ENCODE measurements at regions not wholly inside any gene's neighbourhood (a gene's known extent, or its start where the extent isn't known, plus 50 kb on each side); places are given as distances from the start of the nearest gene placed in this dataset.

DNA sequence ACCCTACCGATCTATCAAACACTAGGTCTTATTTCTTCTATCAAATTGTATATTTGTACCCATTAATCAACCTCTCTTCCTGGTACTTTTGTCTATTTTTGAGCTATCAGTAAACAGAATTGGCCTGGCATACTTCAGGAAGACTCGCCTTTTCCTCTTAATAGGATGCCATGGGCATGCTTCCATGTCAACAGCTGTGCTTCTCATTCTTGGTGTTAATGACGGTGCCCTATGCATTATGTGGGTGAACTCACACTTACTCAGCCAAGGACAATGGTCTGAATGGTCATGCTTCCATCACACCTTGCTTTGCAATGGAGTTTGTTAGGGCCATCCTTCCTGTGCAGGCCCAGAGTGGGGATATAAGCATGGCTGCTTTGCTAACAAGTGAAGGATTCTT lies 521.8 kb downstream of the MIAT start:
- H3K27ac ChIP-seq (ENCODE audit: low read depth, low read length) = no peak overlapping the region
- no peaks in the 10 kb centered on the region for H3K79me2 ChIP-seq (ENCODE audit: control insufficient read depth, insufficient read depth, low read length, unreplicated experiment)
- no peak overlapping the region for H2AFZ ChIP-seq (ENCODE audit: low read length, unreplicated experiment)
- no peaks in the 10 kb centered on the region for H3K4me1 ChIP-seq (ENCODE audit: control insufficient read depth, insufficient read depth, low read length, unreplicated experiment)
- no peak overlapping the region for H3K4me3 ChIP-seq (ENCODE audit: low read depth, low read length)
- peaks cover 8% of the 10 kb centered on the region for H3K27me3 ChIP-seq (ENCODE audit: insufficient read depth, low read length)
- H3K36me3 ChIP-seq (ENCODE audit: insufficient read depth, low read length) = no peaks in the 10 kb centered on the region

DNA sequence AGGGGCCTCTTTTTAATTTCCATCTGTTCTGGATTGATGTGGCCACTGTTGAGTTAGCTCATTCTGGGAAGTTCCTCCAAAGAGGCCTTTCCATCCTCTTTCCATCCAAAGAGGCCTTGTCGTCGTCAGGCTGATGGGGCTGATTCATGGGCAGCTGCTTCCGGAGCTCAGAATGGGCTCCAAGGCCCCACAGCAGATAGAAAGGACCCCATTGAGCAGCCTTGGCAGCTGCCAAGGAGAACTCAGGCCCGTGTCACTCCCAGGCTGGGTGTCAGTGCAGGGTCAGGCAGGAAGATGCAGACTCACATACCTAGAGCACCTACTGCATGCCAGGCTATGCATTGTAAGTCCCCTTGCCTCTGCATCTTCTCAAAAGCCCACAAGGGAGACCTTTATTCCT lies 524.1 kb downstream of the MIAT start:
- H3K27me3 ChIP-seq (ENCODE audit: insufficient read depth, low read length) = no peaks in the 10 kb centered on the region
- no peak overlapping the region for H3K4me3 ChIP-seq (ENCODE audit: low read depth, low read length)
- H3K4me1 ChIP-seq (ENCODE audit: control insufficient read depth, insufficient read depth, low read length, unreplicated experiment) = no peaks in the 10 kb centered on the region
- H3K36me3 ChIP-seq (ENCODE audit: insufficient read depth, low read length) = no peaks in the 10 kb centered on the region
- no peak overlapping the region for H2AFZ ChIP-seq (ENCODE audit: low read length, unreplicated experiment)
- no peak overlapping the region for H3K27ac ChIP-seq (ENCODE audit: low read depth, low read length)
- H3K79me2 ChIP-seq (ENCODE audit: control insufficient read depth, insufficient read depth, low read length, unreplicated experiment) = no peaks in the 10 kb centered on the region

DNA sequence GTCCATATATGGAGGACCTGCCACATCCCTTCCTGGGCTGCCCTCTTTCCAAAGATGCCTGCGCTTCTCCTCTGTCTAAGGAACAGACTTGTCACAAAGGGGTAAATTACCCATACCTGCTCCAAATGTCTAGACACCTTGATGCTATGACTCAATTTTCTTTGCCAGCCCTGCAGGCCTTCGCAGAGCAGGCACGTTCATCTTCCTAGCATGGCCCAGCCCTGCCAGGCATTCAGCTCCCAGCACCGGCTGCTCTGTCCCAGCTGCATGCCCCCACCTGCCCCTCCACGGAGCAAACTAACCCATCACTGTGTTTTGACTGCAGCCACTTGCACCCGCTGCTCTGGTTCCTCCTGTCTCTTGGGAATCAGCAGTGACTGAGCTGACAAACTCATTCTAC lies 526.1 kb downstream of the MIAT start:
- Histone ChIP-seq H3K27me3 (ENCODE audit: insufficient read depth, low read length) (no peaks in the 10 kb centered on the region), H3K4me1 (ENCODE audit: control insufficient read depth, insufficient read depth, low read length, unreplicated experiment) (no peaks in the 10 kb centered on the region), H3K36me3 (ENCODE audit: insufficient read depth, low read length) (no peaks in the 10 kb centered on the region), H2AFZ (ENCODE audit: low read length, unreplicated experiment) (no peak overlapping the region), H3K79me2 (ENCODE audit: control insufficient read depth, insufficient read depth, low read length, unreplicated experiment) (no peaks in the 10 kb centered on the region), H3K27ac (ENCODE audit: low read depth, low read length) (no peak overlapping the region), H3K4me3 (ENCODE audit: low read depth, low read length) (no peak overlapping the region)

DNA sequence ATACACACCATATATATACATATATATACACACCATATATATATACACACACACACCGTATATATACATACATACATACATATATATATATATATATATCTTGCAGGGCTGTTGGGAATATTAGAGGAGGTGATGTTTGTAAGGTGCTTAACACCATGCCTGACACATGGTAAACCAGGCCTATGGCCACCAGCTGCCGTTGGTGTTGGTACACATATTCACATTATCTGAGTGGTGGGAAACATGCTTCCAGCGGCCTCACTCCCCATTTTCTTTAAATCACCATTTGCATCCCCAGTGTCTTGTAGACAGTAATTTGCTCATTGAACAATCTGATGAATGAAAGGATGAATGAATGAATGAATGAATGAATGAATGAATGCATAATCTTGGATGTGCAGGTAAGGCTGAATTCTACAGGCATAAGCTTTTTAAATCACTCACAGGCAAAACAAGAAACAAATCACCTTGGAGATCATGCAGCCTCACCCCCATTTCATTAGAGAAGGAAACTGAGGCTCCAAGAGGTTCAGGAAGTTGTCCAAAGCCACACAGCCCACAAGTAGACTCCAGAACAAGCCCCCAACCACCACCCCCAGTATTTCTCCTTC lies 527.8 kb downstream of the MIAT start:
- Histone ChIP-seq H2AFZ (ENCODE audit: low read length, unreplicated experiment) (no peak overlapping the region), H3K27ac (ENCODE audit: low read depth, low read length) (no peak overlapping the region), H3K79me2 (ENCODE audit: control insufficient read depth, insufficient read depth, low read length, unreplicated experiment) (no peaks in the 10 kb centered on the region), H3K36me3 (ENCODE audit: insufficient read depth, low read length) (no peaks in the 10 kb centered on the region), H3K4me1 (ENCODE audit: control insufficient read depth, insufficient read depth, low read length, unreplicated experiment) (no peaks in the 10 kb centered on the region), H3K4me3 (ENCODE audit: low read depth, low read length) (no peak overlapping the region), H3K27me3 (ENCODE audit: insufficient read depth, low read length) (no peaks in the 10 kb centered on the region)

DNA sequence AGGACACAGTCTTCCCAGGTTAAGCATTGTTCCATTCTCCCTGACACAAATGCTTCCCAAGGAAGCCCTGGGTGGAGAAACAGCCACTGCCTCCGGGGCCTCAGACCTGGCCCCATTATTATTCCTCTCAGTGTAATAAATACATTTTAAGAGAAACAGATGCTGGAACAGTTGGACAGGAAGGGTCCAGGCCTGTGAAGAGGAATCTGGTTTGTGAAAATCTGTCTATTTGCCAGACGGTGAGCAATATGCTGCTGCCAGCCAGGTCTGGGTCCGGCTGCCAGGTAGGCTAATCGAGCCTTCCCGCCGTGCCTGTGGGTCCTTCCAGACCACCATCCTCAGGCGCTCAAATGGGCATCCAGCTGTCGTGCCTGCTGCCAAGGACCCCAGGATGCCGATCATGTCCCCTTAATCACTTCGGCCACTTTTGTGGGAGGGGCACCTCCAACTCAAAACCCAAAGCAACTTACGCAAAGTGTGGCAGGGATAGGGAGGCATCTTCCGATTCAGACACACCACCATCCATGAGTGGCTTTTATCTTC lies 528.4 kb downstream of the MIAT start:
- no peak overlapping the region for H3K27ac ChIP-seq (ENCODE audit: low read depth, low read length)
- H3K27me3 ChIP-seq (ENCODE audit: insufficient read depth, low read length) = no peaks in the 10 kb centered on the region
- no peaks in the 10 kb centered on the region for H3K4me1 ChIP-seq (ENCODE audit: control insufficient read depth, insufficient read depth, low read length, unreplicated experiment)
- H3K79me2 ChIP-seq (ENCODE audit: control insufficient read depth, insufficient read depth, low read length, unreplicated experiment) = no peaks in the 10 kb centered on the region
- no peak overlapping the region for H2AFZ ChIP-seq (ENCODE audit: low read length, unreplicated experiment)
- H3K4me3 ChIP-seq (ENCODE audit: low read depth, low read length) = no peak overlapping the region
- no peaks in the 10 kb centered on the region for H3K36me3 ChIP-seq (ENCODE audit: insufficient read depth, low read length)

DNA sequence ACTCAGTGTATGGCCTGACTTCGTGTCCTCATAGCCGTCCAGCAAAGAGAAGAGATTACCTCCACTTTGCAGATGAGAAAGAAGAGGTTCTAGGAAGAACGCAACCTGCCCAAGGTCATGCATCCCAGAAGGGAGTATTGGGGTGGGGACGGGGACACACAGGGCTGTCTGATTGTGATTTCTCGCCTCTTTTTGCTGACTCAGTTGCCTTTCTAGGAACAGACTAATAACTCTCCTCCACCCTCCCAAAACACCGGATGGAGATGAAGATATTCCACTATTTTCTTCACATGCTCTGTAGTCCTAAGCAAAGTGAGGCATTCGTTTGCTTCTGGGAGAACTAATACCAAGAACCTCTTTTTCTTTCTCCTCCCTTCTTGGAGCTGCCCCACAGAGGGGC lies 529.3 kb downstream of the MIAT start:
- Histone ChIP-seq H3K27ac (ENCODE audit: low read depth, low read length) (no peak overlapping the region), H3K36me3 (ENCODE audit: insufficient read depth, low read length) (no peaks in the 10 kb centered on the region), H3K4me1 (ENCODE audit: control insufficient read depth, insufficient read depth, low read length, unreplicated experiment) (no peaks in the 10 kb centered on the region), H2AFZ (ENCODE audit: low read length, unreplicated experiment) (no peak overlapping the region), H3K27me3 (ENCODE audit: insufficient read depth, low read length) (no peaks in the 10 kb centered on the region), H3K79me2 (ENCODE audit: control insufficient read depth, insufficient read depth, low read length, unreplicated experiment) (no peaks in the 10 kb centered on the region), H3K4me3 (ENCODE audit: low read depth, low read length) (no peak overlapping the region)

DNA sequence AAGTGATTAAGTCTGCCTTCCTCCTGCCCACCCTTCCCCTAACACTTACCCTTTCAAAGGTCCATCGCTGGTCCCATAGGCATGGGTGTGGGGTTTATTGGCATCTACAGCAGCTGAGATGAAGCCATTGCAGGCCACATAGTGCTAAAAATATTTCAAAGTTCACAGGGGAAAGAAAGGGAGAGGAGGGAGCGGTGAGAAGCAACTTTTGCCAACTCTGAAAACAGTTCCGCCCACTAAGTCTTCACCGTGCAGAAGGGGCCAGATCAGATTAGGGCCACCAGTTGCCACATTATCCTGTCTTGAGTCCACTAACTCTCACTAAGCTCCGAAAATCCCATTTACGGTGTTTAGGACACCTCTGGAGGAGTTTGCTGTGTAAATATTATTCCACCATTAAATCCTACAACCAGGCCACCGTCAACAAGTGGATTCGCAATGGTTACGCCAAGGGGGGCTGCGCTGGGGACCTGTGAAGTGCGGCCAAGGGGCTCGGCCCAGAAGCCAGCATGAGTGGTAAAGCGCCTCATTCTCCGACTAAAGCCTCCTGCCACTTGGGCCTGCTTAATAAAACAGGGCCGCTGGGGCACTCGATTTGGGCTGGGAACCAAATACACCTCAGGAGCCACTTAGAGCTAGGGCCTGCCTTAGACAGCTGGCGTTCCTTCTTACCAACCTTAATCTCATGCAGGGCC lies 534.9 kb downstream of the MIAT start:
- H2AFZ ChIP-seq (ENCODE audit: low read length, unreplicated experiment) = no peak overlapping the region
- H3K4me3 ChIP-seq (ENCODE audit: low read depth, low read length) = no peak overlapping the region
- H3K4me1 ChIP-seq (ENCODE audit: control insufficient read depth, insufficient read depth, low read length, unreplicated experiment) = no peaks in the 10 kb centered on the region
- no peaks in the 10 kb centered on the region for H3K36me3 ChIP-seq (ENCODE audit: insufficient read depth, low read length)
- no peak overlapping the region for H3K27ac ChIP-seq (ENCODE audit: low read depth, low read length)
- H3K79me2 ChIP-seq (ENCODE audit: control insufficient read depth, insufficient read depth, low read length, unreplicated experiment) = no peaks in the 10 kb centered on the region
- no peaks in the 10 kb centered on the region for H3K27me3 ChIP-seq (ENCODE audit: insufficient read depth, low read length)

DNA sequence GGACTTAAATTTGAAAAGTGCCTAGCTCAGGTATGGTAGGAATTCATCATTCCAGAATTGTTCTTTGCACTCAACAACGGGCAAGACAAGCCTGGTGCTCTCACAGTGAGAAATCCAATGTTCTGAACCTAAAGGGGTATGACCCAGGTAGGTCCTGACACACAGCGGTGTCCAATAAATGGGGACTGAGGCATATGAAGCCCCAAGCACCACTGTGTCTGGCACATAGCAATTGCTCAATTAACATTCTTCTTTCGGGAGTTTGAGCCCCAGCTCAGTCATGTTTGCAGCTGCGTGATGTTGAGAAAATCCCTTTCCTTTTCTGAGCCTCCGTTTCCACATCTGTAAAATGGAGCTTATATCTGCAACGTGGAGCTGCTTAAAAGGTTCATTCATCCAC lies 535.8 kb downstream of the MIAT start:
- Histone ChIP-seq H3K27me3 (ENCODE audit: insufficient read depth, low read length) (no peaks in the 10 kb centered on the region), H3K4me1 (ENCODE audit: control insufficient read depth, insufficient read depth, low read length, unreplicated experiment) (no peaks in the 10 kb centered on the region), H3K27ac (ENCODE audit: low read depth, low read length) (no peak overlapping the region), H3K36me3 (ENCODE audit: insufficient read depth, low read length) (no peaks in the 10 kb centered on the region), H3K79me2 (ENCODE audit: control insufficient read depth, insufficient read depth, low read length, unreplicated experiment) (no peaks in the 10 kb centered on the region), H3K4me3 (ENCODE audit: low read depth, low read length) (no peak overlapping the region), H2AFZ (ENCODE audit: low read length, unreplicated experiment) (no peak overlapping the region)

DNA sequence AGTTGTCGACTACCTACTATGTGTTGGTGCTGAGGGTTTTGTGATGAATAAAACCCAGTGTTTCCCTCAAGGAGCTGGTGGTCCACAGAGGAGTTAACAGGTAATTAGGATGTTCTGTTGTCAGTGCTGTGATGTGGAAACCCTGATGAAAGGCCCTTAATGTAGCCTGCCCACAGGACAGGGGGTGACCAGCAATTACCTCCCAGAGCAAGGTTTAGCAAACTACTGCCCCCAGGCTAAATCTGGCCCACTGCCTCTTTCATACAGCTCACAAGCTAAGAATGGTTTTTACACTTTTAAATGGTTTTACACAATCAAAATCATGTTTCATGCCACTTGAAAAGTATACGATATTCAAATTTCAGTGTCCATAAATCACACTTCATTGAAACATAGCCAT lies 536.2 kb downstream of the MIAT start:
- H3K4me3 ChIP-seq (ENCODE audit: low read depth, low read length) = no peak overlapping the region
- no peak overlapping the region for H3K27ac ChIP-seq (ENCODE audit: low read depth, low read length)
- no peaks in the 10 kb centered on the region for H3K79me2 ChIP-seq (ENCODE audit: control insufficient read depth, insufficient read depth, low read length, unreplicated experiment)
- H3K27me3 ChIP-seq (ENCODE audit: insufficient read depth, low read length) = no peaks in the 10 kb centered on the region
- H2AFZ ChIP-seq (ENCODE audit: low read length, unreplicated experiment) = no peak overlapping the region
- H3K36me3 ChIP-seq (ENCODE audit: insufficient read depth, low read length) = no peaks in the 10 kb centered on the region
- H3K4me1 ChIP-seq (ENCODE audit: control insufficient read depth, insufficient read depth, low read length, unreplicated experiment) = no peaks in the 10 kb centered on the region

DNA sequence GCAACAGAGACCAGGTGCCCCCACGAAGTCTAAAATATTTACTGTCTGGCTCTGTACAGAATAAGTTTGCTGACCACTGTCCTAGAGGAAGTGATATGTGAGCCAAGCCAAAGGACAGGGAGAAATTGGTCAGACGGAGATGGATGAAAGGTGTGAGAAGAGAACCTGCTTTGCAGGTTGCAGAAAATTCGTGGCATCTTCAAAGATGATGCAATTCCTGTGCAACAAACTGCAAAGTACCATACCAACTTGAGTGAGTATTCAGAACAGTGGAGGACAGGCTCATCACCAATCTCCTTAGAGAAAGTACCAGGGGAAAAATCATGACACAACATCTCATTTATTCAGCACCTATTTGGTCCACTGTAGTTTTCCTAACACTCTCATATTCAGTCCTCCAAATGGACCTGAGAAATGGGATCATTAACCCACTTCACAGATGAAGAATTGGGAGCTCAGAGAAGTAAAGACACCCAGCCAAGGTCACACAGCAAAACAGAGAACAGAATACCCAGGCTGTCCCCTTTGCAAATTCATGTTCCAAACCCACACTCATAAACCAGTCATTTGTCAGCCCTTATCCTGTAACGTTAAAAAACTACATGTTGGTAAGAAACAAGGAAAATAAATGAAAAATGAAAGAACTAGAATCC lies 536.8 kb downstream of the MIAT start:
- no peak overlapping the region for H3K4me3 ChIP-seq (ENCODE audit: low read depth, low read length)
- H3K27me3 ChIP-seq (ENCODE audit: insufficient read depth, low read length) = no peaks in the 10 kb centered on the region
- H2AFZ ChIP-seq (ENCODE audit: low read length, unreplicated experiment) = no peak overlapping the region
- H3K27ac ChIP-seq (ENCODE audit: low read depth, low read length) = no peak overlapping the region
- no peaks in the 10 kb centered on the region for H3K4me1 ChIP-seq (ENCODE audit: control insufficient read depth, insufficient read depth, low read length, unreplicated experiment)
- no peaks in the 10 kb centered on the region for H3K79me2 ChIP-seq (ENCODE audit: control insufficient read depth, insufficient read depth, low read length, unreplicated experiment)
- no peaks in the 10 kb centered on the region for H3K36me3 ChIP-seq (ENCODE audit: insufficient read depth, low read length)

DNA sequence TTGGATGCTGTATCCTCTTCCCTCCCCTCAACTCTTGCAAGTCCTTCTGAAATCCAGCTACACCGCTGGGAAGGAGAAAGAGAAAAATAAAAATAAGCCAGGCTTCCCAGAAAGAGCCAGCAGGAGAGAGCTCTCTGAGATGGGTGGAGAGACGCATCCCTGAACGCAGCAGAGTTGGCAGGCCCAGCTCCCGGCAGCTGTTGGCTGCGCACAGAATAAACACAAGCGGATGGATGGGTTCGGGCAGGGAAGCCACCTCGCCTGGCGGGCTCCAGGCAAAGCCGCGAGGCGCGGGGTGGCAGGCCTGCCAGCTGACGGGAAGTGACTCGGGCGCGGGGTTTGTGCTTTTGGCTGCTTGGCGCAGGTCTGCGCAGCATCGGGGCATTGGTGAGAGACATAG lies 537.7 kb downstream of the MIAT start:
- no peak overlapping the region for H3K27ac ChIP-seq (ENCODE audit: low read depth, low read length)
- no peaks in the 10 kb centered on the region for H3K36me3 ChIP-seq (ENCODE audit: insufficient read depth, low read length)
- H2AFZ ChIP-seq (ENCODE audit: low read length, unreplicated experiment) = no peak overlapping the region

More for the DNA sequence above, 537.7 kb downstream of the MIAT start:
- H3K79me2 ChIP-seq (ENCODE audit: control insufficient read depth, insufficient read depth, low read length, unreplicated experiment) = no peaks in the 10 kb centered on the region
- H3K27me3 ChIP-seq (ENCODE audit: insufficient read depth, low read length) = no peaks in the 10 kb centered on the region
- no peaks in the 10 kb centered on the region for H3K4me1 ChIP-seq (ENCODE audit: control insufficient read depth, insufficient read depth, low read length, unreplicated experiment)
- H3K4me3 ChIP-seq (ENCODE audit: low read depth, low read length) = no peak overlapping the region
